Adrenal gland (tissue), 5 donors: ENCODE measurements at regions not wholly inside any gene's neighbourhood (a gene's known extent, or its start where the extent isn't known, plus 50 kb on each side); places are given as distances from the start of the nearest gene placed in this dataset.

ENCODE experiments used
- POLR2A ChIP-seq, 2 donors: fragments of 450-650 bp; IDR thresholded peaks; one replicate each; pipeline ENCODE4 v1.6.1; 2017; ENCODE audit warnings: antibody characterized with exemption in 2 of 2, mild to moderate bottlenecking in 2 of 2, moderate library complexity in 1 of 2
- TF ChIP-seq, protein P1 (sequence below), 6 experiments: fragments of 450-650 bp in 4 of 6; fragments of 200-600 bp in 2 of 6; sonication (generic) in 1 of 6; IDR thresholded peaks; 1 replicate in 5 of 6; 2 replicates in 1 of 6; pipeline versions ENCODE4 v1.5.1 to v1.8.0; 2016 to 2021; ENCODE audit warnings: antibody characterized with exemption in 6 of 6, mild to moderate bottlenecking in 2 of 6, moderate library complexity in 1 of 6
- donor health status: DM: no; HTN: no; CAD: no.

DNA sequence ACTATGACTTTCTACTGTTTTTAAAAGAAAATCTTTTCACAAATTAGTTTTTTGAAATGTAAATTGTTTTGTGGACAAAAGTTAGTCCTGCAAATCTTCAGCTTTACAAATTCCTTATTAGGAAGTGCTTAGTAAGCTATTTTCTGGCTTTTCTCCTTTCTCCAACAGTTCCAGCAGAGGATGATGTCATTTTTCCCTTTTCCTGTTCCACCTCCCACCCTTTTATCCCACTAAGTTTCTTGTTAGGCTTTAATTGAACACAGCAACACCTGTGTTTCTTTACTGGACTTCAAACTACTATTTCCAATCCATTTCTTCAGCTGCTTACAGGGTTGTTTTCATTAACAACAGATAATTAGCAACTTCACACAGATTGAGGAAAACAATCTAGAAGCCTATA lies 389.2 kb downstream of the NDFIP2 start:
- TF ChIP-seq, protein P1, sequence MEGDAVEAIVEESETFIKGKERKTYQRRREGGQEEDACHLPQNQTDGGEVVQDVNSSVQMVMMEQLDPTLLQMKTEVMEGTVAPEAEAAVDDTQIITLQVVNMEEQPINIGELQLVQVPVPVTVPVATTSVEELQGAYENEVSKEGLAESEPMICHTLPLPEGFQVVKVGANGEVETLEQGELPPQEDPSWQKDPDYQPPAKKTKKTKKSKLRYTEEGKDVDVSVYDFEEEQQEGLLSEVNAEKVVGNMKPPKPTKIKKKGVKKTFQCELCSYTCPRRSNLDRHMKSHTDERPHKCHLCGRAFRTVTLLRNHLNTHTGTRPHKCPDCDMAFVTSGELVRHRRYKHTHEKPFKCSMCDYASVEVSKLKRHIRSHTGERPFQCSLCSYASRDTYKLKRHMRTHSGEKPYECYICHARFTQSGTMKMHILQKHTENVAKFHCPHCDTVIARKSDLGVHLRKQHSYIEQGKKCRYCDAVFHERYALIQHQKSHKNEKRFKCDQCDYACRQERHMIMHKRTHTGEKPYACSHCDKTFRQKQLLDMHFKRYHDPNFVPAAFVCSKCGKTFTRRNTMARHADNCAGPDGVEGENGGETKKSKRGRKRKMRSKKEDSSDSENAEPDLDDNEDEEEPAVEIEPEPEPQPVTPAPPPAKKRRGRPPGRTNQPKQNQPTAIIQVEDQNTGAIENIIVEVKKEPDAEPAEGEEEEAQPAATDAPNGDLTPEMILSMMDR (IDR thresholded peaks at IDR 0.05) = no peak
- no peak for TF ChIP-seq POLR2A (IDR thresholded peaks at IDR 0.05)
